Erythroblast (primary cell): ENCODE measurements at regions not wholly inside any gene's neighbourhood (a gene's known extent, or its start where the extent isn't known, plus 50 kb on each side); places are given as distances from the start of the nearest gene placed in this dataset.

Experiments
- GATA1 ChIP-seq: IDR thresholded peaks from 2 replicates; pipeline ENCODE4 v1.6.1; 2011; ENCODE audit warnings: low read depth, mild to moderate bottlenecking, control low read depth, low read length, moderate library complexity
- POLR2A ChIP-seq: IDR thresholded peaks from 2 replicates; pipeline ENCODE4 v1.6.1; 2011; ENCODE audit warnings: mild to moderate bottlenecking, low read length

GRCh38 chr10:2340831-2341647 is 603.7 kb upstream of the ADARB2 start:
- TF ChIP-seq POLR2A (no peak), GATA1 (no peak)
